IPS DF 19.7 (cell line): ENCODE measurements at regions not wholly inside any gene's neighbourhood (a gene's known extent, or its start where the extent isn't known, plus 50 kb on each side); places are given as distances from the start of the nearest gene placed in this dataset.
"Not testable (repeated sequence)": the region's sequence is repeated elsewhere in the genome, so short reads cannot be mapped to it uniquely, and the experiment has no call there.

ENCODE experiments used
- DNase-seq: peaks from one replicate; pipeline ENCODE4 v3.0.0-alpha.2; 2013; ENCODE audit warnings: low read depth, low spot score

DNA sequence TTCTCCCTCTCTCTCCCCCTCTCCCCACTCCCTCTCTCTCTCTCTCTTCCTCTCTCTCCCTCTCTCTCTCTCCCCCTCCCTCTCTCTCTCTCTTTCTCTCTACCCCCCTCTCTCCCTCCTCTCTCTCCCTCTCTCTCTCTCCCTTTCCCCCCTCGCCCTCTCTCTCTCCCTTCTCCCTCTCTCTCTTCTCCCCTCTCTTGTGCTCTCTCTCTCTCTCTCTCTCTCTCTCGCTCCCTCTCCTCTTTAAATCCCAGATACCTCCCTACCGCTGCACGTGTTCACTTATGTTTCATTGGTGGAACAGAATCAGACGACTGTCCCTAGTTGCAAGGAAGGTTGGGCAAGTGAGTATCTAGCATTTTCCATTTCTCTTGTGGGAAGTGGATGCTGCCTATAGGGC is 166.5 kb downstream of the EBLN2 start:
- no peak for DNase-seq

- no peak for DNase-seq
These were observed 167.0 kb downstream of the EBLN2 start for GRCh38 chr3:73228437-73228836.

DNA sequence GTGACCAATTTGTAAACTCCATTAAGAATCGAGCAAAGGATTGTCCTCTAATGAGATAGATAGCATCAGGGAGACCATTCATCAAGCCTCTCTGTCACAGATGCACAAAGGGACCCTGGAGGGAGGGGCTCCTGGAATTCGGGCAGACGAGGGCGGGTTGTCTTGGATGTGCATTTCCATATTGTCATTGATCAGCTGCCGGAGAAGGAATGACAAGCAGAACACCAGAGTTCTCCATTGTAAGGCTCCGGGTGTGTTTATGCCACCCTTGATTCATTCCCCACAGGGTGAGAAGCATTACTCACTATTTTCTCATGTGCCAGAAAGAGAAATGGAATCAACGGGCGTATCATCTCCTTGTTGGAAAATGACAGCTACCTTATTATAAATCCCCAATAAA is 167.5 kb downstream of the EBLN2 start:
- no peak for DNase-seq

DNA sequence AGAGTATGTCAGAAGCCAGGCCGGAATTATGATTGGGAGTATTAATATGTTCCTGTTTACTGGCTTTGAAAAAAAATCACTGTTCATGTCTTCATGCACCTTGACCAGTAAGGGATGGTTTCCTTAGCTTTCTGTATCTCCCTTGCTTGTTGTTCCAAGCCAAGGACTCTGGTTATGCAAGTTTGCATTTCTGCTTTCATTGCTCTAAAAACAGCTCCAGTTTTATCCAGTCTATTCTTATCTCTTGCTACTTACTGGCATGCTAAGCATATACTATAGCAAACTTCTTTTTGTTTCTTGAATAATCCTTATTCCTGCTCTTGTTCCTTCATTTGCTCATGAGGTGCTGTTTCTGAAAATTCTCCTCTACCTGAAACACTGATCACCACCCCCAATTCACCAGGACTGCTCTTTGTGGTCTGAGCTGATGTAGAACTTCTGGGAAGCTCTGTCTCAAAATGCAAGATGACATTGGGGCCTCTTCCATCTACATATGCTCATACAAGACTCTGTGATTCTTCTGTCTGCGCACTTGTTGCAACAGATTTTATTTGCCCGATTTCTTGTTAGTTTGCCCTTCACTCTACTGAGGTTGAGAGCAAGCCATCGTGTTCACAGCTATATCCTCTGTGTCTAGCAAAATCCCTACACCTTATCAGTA is 173.0 kb downstream of the EBLN2 start:
- DNase-seq = no peak

DNA sequence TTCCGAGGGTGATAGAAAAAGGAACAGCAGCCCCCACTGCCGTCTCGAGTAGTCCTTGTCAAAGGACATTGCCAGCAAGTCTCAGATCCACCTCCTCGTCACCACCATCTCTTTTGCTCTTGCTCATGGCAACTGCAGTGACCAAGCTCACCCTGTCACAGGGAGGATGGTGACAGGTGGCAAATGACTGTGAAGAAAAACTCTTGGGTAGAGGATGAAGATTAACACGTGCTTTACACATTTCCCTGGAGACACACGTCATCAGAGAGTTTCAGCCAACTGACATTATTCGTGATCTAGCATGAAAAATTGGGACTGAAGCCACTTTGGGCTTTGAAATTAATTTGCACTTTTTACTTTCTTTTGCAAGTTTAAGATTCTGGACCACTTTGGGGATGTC is 174.3 kb downstream of the EBLN2 start:
- no peak for DNase-seq

GRCh38 chr3:73236867-73237266 is 175.4 kb downstream of the EBLN2 start:
- no peak for DNase-seq

DNA sequence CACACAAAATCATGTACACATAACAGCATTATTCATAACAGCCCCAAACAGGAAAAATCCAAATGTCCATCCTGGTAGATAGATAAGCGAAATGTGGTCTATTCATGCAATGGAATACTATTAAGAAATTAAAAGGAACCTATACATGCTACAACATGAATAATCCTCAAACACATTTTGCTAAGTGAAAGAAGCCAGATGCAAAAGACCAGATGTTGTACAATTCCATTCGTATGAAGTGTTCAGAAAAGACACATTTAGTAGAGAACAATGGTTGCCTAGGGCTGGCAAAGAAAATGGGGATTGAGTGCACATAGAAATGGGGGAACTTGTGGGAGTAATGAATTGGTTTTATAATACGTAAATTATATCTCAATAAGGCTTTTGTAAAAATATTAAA is 182.3 kb downstream of the EBLN2 start:
- DNase-seq = no peak

DNA sequence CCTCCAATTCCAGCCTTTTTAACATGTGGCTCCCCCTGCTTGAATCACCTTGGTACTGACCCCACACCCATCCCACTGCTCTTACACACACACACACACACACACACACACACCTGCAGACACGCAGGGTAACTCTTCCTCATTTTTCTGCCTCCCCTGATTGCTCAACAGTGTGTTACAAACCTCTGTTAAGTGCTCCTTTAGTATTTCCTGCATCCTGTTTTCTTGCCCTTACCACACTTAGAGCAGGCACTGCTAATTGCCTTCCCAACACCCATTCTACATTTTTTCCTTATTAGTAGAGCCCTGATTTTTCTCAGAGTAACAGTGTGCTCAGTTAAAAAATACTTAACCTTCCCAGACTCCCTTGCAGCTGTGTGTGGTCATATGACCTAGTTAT is 184.0 kb downstream of the EBLN2 start:
- DNase-seq = no peak

- DNase-seq = no peak
These were observed 187.6 kb downstream of the EBLN2 start for GRCh38 chr3:73249047-73249446.

- DNase-seq = no peak
These were observed 192.6 kb downstream of the EBLN2 start for GRCh38 chr3:73254062-73254461.

DNA sequence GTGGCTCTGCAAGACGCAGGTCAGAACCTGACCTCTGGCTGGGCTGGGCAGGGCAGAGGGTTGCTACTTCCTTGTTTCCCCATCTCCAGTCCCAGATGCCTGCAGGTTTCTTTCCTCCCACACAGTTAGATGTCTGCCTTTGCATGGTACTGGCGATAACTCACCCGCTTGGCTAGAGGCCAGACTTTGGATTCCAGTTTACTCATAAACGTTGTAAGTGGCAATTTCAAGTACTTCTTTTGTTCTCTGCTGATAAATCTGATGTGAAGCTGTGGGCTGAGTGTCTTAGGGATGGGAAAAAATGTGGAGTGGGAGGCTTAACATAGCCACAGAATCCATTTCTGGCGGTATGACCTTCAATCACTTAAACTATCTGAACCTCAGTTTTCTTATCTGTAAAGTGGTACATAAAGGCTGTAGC is 194.2 kb downstream of the EBLN2 start:
- DNase-seq = no peak

DNA sequence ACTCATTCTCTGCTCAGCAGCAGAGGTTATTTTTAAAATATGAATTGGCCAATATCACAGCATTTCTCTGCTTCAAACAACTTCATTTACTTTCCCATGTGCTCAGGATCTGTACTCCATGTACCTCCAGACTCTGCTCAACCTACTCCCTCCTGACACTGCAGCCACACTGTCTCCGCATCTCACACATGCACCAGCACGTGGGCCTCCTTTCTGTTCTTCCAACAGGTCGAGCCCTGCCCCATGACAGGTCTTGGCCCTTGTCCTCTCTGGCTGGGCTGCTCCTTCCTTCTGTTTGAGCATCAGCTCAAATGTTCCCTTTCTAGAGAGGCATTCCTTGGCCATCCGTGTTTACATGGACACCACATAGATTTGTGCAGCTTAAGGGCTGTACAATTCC is 195.7 kb downstream of the EBLN2 start:
- no peak for DNase-seq

- no peak for DNase-seq
These were observed 196.6 kb downstream of the EBLN2 start for GRCh38 chr3:73258057-73258456.

DNA sequence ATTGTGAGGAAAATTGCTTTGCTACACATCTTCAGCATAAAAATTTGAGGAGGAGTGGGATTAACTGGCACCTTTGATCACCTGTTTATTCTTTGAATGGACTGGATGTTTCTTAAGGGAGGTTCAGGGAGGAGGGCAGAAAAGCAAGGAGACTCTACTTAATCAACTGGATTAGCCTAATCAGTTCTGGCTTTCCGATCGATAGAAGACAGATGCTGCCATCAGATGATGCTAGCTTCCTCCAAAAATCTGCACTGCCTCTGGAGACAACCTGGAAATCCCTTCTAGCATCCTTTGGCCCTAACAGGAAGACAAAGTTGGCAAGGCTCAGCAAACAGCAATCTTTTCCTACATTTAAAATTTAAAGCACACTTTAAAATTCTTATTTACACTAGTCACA is 197.8 kb downstream of the EBLN2 start:
- DNase-seq = no peak

- DNase-seq = no peak
These were observed 198.4 kb downstream of the EBLN2 start for GRCh38 chr3:73259856-73260255.

- DNase-seq = not testable (repeated sequence)
These were observed 205.1 kb downstream of the EBLN2 start for GRCh38 chr3:73266558-73266957.

- not testable (repeated sequence) for DNase-seq
These were observed 207.7 kb downstream of the EBLN2 start for GRCh38 chr3:73269126-73269525.

DNA sequence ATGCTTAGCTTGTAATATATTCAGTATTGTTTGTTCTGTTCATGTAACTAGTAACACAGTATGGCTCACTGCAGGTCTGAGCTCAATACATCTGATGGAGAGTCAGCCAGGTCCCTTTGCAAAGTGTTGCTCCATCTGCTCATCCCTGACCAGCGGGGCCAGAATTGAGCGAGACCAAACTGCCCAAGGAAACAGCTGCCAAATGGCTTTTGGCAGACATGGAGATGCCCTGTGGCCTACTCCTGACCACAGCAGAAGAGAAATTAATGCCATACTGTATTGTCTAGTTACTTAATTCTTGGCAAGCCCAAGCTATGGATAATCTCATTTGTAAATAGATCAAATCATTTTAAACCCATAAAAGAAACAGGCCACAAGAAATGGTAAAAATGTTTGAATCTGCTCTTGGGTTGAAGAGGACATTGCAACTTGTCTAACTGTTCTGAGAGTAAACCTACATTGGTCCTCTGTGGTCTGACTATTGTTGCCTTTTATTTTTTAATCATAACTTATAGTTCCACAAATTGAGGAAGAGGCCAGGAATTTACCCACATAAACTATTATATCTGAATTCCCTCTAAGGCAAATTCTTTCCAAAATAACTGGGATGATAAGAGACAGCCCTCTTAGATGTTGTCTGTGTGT is 209.5 kb downstream of the EBLN2 start:
- DNase-seq = no peak

GRCh38 chr3:73273341-73273740 is 211.9 kb downstream of the EBLN2 start:
- DNase-seq = no peak

DNA sequence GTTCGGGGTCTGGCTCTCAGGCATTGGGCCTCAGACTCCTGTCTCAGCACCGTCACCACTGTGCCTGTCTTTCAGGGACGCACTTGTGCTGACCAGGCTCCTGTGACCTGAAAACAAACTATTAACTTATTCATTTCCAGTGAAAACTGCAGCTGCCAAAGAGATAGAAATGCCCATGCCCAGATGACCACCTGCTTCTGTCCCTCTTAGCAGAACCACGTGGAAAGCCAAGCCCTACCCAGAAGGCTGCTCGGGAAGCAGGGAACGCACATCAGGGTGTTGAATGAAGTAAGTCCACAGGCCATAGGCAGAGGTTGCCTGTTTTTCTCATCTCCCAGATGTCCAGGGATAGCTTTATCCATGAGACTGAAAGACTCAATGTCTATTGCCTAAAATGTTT is 219.3 kb downstream of the EBLN2 start:
- no peak for DNase-seq

DNA sequence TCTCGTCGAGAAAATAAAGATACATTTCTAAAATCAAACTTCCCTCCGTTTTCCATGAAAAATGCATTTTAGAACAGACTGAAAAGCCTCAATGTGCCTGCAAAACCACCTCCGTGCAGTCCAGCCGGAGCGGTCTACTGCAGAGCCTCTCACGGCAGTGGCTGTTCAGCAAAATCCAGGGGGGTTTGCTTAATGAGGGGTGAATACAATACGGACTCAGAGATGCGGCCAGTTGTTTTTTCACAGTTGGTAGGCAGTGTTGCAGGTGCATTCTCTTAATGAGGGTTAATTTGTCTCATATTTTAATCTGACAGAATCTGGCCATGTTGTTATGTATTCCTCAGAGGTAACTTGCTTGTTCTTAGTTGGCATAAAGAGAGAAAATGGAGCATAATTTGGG is 223.0 kb downstream of the EBLN2 start:
- no peak for DNase-seq

DNA sequence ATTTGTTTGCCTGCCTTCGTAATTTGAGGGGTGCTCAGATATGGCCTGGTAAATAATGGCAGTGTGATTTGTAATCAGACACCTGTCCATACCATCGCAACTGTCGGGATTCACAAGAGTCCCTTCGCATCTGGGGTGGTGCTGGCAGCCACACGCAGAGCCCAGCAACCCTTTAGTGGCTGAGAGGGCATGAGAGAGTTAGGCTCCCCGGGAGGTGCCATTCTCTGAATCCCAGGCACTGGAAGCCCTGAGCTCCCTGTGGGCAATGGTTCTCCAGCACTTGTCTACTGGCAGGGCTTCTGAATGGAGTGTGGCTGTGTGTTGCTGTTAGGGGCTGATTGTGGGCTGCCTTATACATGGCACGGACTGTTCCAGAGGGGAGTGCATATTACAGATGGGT is 230.1 kb downstream of the EBLN2 start:
- DNase-seq = no peak

GRCh38 chr3:73292220-73292619 is 230.8 kb downstream of the EBLN2 start:
- no peak for DNase-seq

- no peak for DNase-seq
These were observed 233.1 kb downstream of the EBLN2 start for GRCh38 chr3:73294537-73294936.
